GM18909 (cell line): ENCODE measurements at regions not wholly inside any gene's neighbourhood (a gene's known extent, or its start where the extent isn't known, plus 50 kb on each side); places are given as distances from the start of the nearest gene placed in this dataset.

Source experiments
- ATAC-seq: cut with Tn5 transposase; IDR thresholded peaks from one replicate; pipeline ENCODE4 v1.9.1; 2021; ENCODE audit warnings: mild to moderate bottlenecking; ENCODE audit not compliant: unreplicated experiment, poor library complexity

- ATAC-seq = no peak
Observed at GRCh38 chr11:95453616-95454171, 222.7 kb upstream of the SESN3 start.

GRCh38 chr11:95451682-95452081 is 220.7 kb upstream of the SESN3 start:
- no peak for ATAC-seq

DNA sequence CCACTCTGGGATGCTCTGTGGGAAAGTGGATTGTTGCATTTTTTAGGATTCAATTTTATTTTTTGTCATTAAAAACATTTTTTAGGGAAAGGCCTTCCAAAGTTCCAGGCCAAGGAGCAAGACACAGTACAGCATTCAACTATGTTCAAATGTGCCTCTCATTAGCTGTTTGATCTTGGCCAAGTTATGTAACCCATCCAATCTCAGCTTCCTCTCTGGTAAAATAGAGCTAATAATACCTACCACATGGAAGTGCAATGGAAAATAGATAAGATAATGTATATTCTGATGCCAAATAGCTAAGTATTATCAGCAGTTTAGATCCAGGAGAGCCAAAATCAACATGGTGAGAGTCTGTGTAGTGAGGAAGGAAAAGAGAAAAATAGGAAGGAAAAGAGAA is 220.3 kb upstream of the SESN3 start:
- no peak for ATAC-seq

DNA sequence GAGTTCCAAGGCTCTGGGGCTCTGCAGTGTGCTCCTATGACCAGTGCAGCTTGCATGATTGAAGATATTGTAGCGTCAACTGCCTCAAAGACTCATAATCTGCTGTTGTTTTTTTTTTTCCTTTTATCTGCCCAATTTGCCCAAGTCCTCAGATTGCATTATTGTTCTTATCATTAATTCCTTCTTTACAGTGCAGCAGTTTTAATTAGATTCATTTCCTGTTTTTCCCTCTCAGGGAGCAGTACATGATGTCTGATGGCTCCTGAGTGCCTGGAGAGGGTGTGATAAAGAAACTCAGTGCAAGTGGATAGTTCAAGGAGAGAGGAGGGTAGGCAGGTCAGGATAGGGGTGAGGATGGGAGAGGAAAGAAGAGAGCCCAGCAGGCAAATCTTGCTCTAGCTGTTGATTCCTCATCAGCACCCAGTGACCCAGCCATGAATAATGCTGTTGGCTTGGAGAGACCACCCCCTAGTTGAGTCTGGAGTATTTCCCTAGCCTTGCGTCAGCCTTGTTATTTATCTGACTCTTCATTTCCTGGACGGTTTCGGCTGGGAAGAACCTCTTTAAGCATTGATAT is 219.6 kb upstream of the SESN3 start:
- no peak for ATAC-seq

DNA sequence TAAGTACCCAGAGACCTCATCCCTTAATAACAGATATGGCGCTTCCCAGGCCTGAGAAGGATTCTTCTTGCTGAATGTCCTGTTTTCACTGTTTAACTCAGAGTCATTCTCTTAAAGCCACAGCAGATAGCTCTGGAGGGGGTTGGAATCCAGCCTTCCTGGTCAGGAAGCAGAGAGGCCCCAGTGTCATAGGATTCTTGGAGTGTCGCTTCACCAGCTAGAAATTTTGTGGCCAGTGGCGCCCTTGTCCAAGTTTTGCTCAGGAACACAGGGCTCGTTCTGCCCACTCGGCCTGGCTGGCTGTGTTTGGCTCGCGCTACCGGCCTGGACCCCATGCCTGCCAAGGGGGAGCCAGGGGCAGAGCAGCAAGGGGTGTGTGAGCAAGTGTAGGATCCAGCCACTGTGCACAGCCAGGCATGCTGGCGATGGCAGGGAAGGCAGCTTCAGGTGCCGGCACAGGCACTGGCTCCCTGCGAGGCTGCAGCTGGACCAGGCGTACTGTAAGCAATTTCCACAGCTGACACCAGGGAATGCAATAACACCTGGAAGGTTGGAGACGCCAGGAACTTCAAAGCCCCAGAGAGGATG is 214.8 kb upstream of the SESN3 start:
- no peak for ATAC-seq

DNA sequence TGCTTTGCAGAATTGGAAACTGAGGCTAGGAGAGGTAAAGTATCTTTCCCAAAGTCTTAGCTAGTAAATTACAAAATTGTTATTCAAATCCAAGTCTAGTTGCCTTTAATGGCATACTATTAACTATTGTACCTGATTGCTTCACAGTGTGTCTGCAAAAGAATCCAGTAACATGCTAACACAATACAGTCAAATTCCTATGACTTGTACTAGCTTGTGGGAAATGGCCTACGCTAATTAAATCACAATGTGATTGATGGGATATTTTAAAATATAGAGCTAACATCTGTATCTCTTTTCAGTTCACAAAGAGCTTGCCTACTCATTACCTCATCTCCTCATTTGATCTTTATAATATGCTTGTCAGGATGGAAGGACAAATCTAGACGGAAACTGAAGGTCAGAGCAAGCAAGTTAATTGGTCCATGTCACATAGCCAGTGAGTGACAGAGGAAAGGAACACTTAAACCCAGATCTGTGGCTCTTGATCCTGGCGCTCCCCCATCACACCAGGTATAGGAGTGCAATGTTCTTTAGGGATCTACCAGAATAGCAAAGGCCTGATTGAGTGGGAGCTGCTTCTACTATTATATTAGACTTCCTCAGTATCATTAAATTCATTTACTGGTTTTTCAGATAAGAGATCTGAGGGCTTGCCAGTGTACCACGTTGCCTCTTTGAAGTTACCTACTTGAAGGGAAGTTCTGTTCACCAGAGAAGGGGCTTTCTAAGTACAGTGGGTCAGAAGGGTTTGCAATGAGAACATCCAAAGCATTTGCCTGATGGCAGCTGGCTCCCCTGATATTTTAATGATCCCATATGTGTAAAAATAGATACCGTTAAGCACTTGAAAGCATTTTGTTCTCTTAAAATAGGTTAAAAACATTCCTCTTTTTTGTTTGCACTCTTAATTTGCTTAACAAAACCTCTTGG is 213.6 kb upstream of the SESN3 start:
- no peak for ATAC-seq

GRCh38 chr11:95443386-95443785 is 212.4 kb upstream of the SESN3 start:
- ATAC-seq = peak; percentile 99

DNA sequence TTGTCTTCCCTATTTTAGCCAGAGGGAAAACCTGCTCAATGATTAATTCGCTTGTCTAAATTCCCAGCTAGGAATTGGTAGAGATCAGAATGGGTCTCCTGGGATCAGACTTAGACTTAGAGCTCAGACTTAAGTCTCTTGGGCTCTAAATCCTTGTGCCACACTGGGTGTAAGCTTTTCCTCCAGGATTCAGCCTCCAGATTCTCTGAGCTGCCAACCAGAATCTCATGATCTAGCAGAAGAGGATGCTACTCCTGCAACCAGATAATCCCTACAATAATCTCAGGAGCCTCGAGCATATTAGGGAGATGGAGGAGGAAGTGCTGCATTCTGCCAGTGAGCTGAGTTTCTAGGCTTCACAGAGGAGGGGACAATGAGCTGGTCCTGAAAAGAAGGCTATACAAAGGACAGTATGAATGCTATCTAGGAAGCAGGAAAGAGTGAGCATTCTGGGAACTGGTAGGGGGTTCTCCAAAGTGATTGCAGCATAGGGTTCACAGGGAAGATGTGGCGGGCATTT is 211.6 kb upstream of the SESN3 start:
- ATAC-seq = no peak

DNA sequence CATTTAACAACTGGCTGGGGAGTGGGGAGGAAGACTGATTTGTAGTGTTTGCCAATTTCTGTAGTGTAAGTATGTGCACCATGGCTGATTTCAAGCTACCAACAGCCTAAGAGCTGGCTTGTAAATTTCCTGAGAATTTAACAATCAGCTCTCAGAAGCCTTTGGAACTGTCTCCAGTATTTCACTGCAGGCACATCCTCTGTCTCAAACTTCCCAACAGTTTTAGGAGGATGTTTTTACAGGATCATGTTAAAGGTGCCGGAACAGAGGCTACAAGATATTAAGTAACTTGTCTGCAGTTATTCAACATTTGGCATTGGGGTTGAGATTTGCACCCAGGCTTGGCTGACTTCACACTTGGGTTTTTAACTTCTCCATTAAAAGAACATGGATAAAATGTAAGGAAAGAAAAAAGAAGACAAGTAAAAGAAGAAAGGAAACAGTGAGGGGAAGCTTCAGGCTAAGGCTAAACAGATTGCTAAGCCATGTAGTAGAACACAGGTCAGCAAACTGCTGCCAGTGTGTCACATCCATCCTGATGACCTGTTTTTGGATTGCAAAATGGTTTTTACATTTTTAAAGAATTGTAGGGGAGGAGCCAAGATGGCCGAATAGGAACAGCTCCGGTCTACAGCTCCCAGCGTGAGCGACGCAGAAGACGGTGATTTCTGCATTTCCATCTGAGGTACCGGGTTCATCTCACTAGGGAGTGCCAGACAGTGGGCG is 204.8 kb upstream of the SESN3 start:
- no peak for ATAC-seq

DNA sequence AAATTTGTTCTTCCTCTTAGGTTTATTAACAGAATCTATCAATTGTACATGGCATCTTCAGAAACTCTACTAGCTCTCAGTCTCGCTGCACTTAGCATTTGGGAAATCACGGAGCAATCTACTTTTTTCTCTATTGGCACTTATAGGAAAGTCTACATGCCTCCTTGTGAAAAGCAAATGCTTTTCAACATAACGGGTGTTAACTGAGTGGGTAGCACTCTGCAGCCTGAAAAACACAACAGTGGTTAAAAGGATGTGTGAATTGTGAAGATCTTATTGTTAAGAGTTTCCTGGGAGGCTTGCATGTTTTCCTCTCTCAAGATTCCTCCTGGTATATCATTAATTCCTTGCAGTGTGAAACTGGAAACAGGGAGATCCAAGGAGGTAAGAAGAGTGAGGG is 204.2 kb upstream of the SESN3 start:
- no peak for ATAC-seq

DNA sequence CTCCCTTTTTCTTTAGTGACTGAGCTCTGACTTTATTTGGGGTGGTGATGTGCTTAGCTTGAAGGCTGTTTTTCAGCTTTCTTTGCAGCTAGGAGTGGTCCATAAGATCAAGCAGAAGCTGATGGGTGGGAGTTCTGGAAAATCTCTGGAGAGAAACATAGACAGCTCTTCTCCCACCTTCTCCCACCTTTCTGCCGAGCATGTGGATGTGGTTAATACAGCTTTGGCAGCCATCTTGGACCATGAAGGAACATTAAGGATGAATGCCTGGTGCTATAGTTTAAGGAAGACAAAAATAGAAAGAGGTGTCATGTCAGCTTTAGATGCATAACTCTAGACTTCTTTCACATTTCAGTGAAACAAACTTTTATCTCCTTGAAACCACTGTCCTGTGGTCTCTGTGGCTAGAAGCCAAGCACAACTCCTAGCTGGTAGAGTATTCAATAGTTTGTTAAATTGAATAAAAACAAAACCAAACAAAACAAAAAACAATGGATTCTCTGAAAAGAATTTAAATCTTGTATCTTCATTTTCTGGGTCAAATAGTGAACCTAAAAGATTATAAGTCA is 203.6 kb upstream of the SESN3 start:
- no peak for ATAC-seq

DNA sequence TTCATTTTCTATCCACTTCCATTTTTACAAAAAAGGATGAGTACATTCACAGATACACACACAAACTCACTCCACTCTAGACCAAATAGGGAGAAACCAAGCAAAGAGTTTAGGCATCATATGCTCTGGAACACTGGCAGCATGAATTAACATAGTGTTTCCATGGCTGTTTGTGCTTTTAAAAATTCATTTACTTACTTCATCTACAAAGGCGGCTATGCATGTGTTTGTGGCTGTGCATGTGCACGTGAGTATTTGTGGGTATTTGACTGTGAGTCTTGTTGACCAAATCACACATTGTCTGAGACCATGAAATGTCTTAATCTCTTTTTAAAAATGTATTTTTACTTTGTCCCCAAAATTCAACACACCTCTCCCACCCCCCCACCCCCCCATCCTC is 203.0 kb upstream of the SESN3 start:
- ATAC-seq = no peak

- no peak for ATAC-seq
Observed at GRCh38 chr11:95432714-95433503, 201.9 kb upstream of the SESN3 start.

DNA sequence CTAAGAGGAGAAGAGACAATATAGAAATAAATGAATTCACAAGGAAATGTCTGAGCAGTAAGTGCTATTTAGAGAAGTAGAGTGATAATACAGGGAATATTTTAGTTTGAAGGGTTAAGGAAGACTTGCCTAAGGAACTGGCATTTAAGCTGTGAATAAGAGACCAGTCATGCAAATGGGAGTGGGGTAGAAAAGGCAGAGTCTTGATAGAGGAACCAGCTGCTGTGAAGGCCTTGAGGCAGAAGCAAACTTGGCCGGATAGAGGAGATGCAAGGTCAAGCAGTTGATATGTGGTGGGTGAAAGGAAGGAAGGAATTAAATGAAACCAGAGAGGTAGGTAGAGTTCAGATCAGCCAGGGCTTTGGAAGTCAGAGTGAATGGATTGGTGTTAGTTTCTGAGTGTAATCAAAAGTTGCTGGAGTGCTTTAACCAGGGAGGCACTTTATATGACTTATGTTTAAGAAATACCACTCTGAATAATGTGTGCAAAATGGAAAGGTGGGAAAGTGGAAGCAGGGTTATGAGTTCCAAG is 198.4 kb upstream of the SESN3 start:
- no peak for ATAC-seq

GRCh38 chr11:95426823-95427462 is 195.9 kb upstream of the SESN3 start:
- no peak for ATAC-seq

GRCh38 chr11:95419915-95420314 is 188.9 kb upstream of the SESN3 start:
- ATAC-seq = no peak

DNA sequence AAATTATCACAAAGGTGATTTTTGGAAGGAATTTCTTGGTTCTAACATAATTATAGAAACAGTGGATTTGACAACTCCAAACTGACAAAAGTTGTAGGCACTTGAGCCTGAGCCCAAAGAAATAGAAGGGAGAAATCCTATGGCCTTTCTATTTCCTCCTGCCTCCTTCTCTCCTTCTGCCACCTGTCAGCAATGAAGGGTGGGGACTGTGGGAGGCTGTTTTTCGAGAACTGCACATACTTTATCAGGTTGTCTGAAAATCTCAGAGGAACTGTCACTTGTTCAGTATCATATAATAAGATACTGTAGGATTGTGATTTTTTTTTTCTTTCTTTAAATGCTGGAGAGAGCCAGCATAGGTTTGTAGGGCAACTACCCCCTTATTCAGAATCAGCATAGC is 187.9 kb upstream of the SESN3 start:
- ATAC-seq = no peak

DNA sequence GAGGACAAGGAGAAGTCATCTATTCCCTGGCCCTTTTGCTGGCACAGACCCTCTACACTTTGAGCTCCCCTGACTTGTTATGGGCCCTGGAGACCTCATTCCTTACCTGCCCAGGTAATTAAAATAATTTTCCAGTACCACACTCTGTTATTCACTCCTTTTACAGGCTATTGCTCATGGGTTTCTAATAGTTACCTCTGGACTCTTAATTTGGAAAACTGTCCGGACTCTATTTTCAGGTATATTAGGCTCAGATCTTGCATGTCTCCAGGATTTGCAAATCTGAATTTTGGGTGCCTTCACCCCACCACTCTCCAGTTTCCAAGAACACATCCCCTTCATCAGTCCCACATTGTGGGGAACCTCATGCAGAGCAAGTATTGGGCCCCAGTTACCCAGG is 186.8 kb upstream of the SESN3 start:
- ATAC-seq = no peak
